ENCODE measurements at regions not wholly inside any gene's neighbourhood (a gene's known extent, or its start where the extent isn't known, plus 50 kb on each side); places are given as distances from the start of the nearest gene placed in this dataset.

GRCh38 chr7:81180573-81180972, 261.7 kb upstream of the SEMA3C start (continued):
- TF ChIP-seq ZBTB33 (IDR thresholded peaks at IDR 0.05) (no peak), GABPA (IDR thresholded peaks at IDR 0.05 in 1 of 2, conservative IDR thresholded peaks at IDR 0.05 in 1 of 2) (no peak), RXRA (IDR thresholded peaks at IDR 0.05) (no peak)

- DNase-seq (ENCODE audit: low spot score), result no peak
- H3K4me1 ChIP-seq (ENCODE audit: control insufficient read depth in 4 of 4, insufficient read depth in 4 of 4, low read length in 3 of 4), result no peaks in the 10 kb centered on the region
- H3K9me3 ChIP-seq (ENCODE audit: control insufficient read depth in 4 of 4, low read length in 3 of 4), result no peaks in the 10 kb centered on the region
- no peak for TF ChIP-seq ZBTB33 (IDR thresholded peaks at IDR 0.05)
- TF ChIP-seq YY1 (IDR thresholded peaks at IDR 0.05), result no peak
- no peak for TF ChIP-seq HNF4A (conservative IDR thresholded peaks at IDR 0.05)
- no peak for TF ChIP-seq ATF3 (IDR thresholded peaks at IDR 0.05)
- TF ChIP-seq HNF4G (IDR thresholded peaks at IDR 0.05), result no peak
- no peak for TF ChIP-seq MAX (IDR thresholded peaks at IDR 0.05)
- TF ChIP-seq RXRA (IDR thresholded peaks at IDR 0.05), result no peak
- no peak for TF ChIP-seq GABPA (IDR thresholded peaks at IDR 0.05 in 1 of 2, conservative IDR thresholded peaks at IDR 0.05 in 1 of 2)
- TF ChIP-seq FOXA2 (IDR thresholded peaks at IDR 0.05), result no peak
- no peak for TF ChIP-seq FOXA1 (IDR thresholded peaks at IDR 0.05)
- no peaks in the 10 kb centered on the region for H3K27me3 ChIP-seq (ENCODE audit: control insufficient read depth in 4 of 4, insufficient read depth in 4 of 4, low read length in 3 of 4)
- WGBS, result 77% methylated on average over 6 of the region's 6 CpGs
- no peaks in the 10 kb centered on the region for H3K36me3 ChIP-seq (ENCODE audit: control insufficient read depth in 4 of 4, insufficient read depth in 3 of 4, low read depth in 1 of 4, low read length in 3 of 4)
- H3K27ac ChIP-seq (ENCODE audit: low read depth in 1 of 2, low read length in 2 of 2), result no peak overlapping the region
- no peak overlapping the region for H3K9ac ChIP-seq (ENCODE audit: low read depth in 1 of 2, low read length in 2 of 2)
- H3K4me3 ChIP-seq (ENCODE audit: low read depth in 1 of 3, low read length in 3 of 3), result no peak overlapping the region
Observed at GRCh38 chr7:81175275-81175940, 256.6 kb upstream of the SEMA3C start.

- Histone ChIP-seq H3K9ac (ENCODE audit: low read depth in 1 of 2, low read length in 2 of 2) (no peak overlapping the region), H3K27me3 (ENCODE audit: control insufficient read depth in 4 of 4, insufficient read depth in 4 of 4, low read length in 3 of 4) (no peaks in the 10 kb centered on the region), H3K4me3 (ENCODE audit: low read depth in 1 of 3, low read length in 3 of 3) (no peak overlapping the region), H3K9me3 (ENCODE audit: control insufficient read depth in 4 of 4, low read length in 3 of 4) (no peaks in the 10 kb centered on the region), H3K27ac (ENCODE audit: low read depth in 1 of 2, low read length in 2 of 2) (no peak overlapping the region), H3K36me3 (ENCODE audit: control insufficient read depth in 4 of 4, insufficient read depth in 3 of 4, low read depth in 1 of 4, low read length in 3 of 4) (no peaks in the 10 kb centered on the region), H3K4me1 (ENCODE audit: control insufficient read depth in 4 of 4, insufficient read depth in 4 of 4, low read length in 3 of 4) (no peaks in the 10 kb centered on the region)
- 45% methylated on average over 7 of the region's 7 CpGs for WGBS
- no peak for TF ChIP-seq SP1 (IDR thresholded peaks at IDR 0.05)
- no peak for TF ChIP-seq FOXA1 (IDR thresholded peaks at IDR 0.05)
- no peak for TF ChIP-seq HNF4G (IDR thresholded peaks at IDR 0.05)
- no peak for TF ChIP-seq EGR1 (IDR thresholded peaks at IDR 0.05; ENCODE audit: low read depth in 2 of 2)
- no peak for TF ChIP-seq ATF3 (IDR thresholded peaks at IDR 0.05)
- TF ChIP-seq CTCF (IDR thresholded peaks at IDR 0.05; ENCODE audit: low read depth, low read length, missing input control), result no peak
- no peak for TF ChIP-seq TAF1 (conservative IDR thresholded peaks at IDR 0.05)
- no peak for DNase-seq (ENCODE audit: low spot score)
Observed at GRCh38 chr7:81173766-81174281, 255.0 kb upstream of the SEMA3C start.
